ENCODE measurements at regions not wholly inside any gene's neighbourhood (a gene's known extent, or its start where the extent isn't known, plus 50 kb on each side); places are given as distances from the start of the nearest gene placed in this dataset.

DNA sequence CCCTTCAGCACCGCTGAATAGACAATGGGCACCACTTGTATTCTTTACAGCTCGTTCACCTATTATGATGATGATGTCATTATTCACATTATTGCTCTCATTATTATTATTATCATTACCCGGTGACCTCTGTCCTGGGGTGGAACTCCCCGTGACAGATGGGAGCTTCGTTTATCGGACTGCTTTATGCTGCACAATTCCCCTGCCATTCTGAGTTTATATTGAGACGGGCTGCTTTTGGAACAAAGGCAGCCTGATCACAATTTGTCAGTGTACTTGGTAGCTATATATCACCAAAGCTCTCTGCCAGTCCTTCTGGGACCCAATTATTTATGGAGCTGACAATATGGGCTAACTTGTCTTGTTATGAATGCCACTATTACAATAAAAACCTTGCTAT is 1145.6 kb upstream of the WWC1 start:
- intact Hi-C loops (cut with micrococcal nuclease) = no loop called here
- TF ChIP-seq, protein P1, sequence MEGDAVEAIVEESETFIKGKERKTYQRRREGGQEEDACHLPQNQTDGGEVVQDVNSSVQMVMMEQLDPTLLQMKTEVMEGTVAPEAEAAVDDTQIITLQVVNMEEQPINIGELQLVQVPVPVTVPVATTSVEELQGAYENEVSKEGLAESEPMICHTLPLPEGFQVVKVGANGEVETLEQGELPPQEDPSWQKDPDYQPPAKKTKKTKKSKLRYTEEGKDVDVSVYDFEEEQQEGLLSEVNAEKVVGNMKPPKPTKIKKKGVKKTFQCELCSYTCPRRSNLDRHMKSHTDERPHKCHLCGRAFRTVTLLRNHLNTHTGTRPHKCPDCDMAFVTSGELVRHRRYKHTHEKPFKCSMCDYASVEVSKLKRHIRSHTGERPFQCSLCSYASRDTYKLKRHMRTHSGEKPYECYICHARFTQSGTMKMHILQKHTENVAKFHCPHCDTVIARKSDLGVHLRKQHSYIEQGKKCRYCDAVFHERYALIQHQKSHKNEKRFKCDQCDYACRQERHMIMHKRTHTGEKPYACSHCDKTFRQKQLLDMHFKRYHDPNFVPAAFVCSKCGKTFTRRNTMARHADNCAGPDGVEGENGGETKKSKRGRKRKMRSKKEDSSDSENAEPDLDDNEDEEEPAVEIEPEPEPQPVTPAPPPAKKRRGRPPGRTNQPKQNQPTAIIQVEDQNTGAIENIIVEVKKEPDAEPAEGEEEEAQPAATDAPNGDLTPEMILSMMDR (IDR thresholded peaks at IDR 0.05) = no peak
- Histone ChIP-seq H3K27me3 (ENCODE audit: control insufficient read depth, insufficient read depth, low read length) (no peaks in the 10 kb centered on the region), H3K36me3 (ENCODE audit: control insufficient read depth, insufficient read depth, low read length) (no peaks in the 10 kb centered on the region), H3K4me3 (ENCODE audit: low read length) (no peak overlapping the region), H3K9me3 (ENCODE audit: control insufficient read depth, insufficient read depth, low read length) (no peaks in the 10 kb centered on the region), H3K4me1 (ENCODE audit: control insufficient read depth, insufficient read depth, low read length) (no peaks in the 10 kb centered on the region), H3K27ac (ENCODE audit: low read length) (no peak overlapping the region)
- DNase-seq (no peak), ATAC-seq (no peak)
- Mint-ChIP-seq H3K4me3 (no peak overlapping the region), H3K36me3 (no peaks in the 10 kb centered on the region), H3K27me3 (ENCODE audit: low read depth in 2 of 2) (no peaks in the 10 kb centered on the region), H3K9me3 (peaks cover 13% of the 10 kb centered on the region in 2 donors), H3K27ac (no peak overlapping the region), H3K4me1 (no peaks in the 10 kb centered on the region)
- 81% methylated on average over 7 of the region's 7 CpGs for WGBS (ENCODE audit: insufficient coverage)

DNA sequence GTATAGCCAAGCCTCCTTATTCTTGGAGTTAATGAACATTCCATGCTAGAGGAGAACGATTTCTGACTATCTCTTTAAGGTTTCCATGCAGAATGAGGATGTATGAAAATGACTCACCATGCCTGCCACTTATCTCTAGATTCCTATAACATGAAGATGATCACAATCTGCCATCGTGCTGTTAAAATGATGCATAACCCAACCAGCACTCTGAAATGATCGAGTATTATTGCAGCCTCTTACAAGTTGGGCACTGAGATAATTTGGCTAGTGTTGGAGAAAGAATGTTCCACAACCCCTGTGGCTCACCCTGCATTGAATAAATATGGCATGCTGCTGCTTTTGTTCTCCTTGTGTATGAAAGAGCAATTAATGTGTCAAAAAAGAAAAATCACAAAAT is 1143.6 kb upstream of the WWC1 start:
- ATAC-seq (no peak), DNase-seq (no peak)
- Mint-ChIP-seq H3K9me3 (peaks cover 13% of the 10 kb centered on the region in 2 donors), H3K27me3 (ENCODE audit: low read depth in 2 of 2) (no peaks in the 10 kb centered on the region), H3K36me3 (no peaks in the 10 kb centered on the region), H3K4me1 (no peaks in the 10 kb centered on the region), H3K27ac (no peak overlapping the region), H3K4me3 (no peak overlapping the region)
- Histone ChIP-seq H3K9me3 (ENCODE audit: control insufficient read depth, insufficient read depth, low read length) (no peaks in the 10 kb centered on the region), H3K27me3 (ENCODE audit: control insufficient read depth, insufficient read depth, low read length) (no peaks in the 10 kb centered on the region), H3K4me1 (ENCODE audit: control insufficient read depth, insufficient read depth, low read length) (no peaks in the 10 kb centered on the region), H3K27ac (ENCODE audit: low read length) (no peak overlapping the region), H3K36me3 (ENCODE audit: control insufficient read depth, insufficient read depth, low read length) (no peaks in the 10 kb centered on the region), H3K4me3 (ENCODE audit: low read length) (no peak overlapping the region)
- TF ChIP-seq, protein P1 (IDR thresholded peaks at IDR 0.05) = no peak
- WGBS (ENCODE audit: insufficient coverage) = 83% methylated on average over 3 of the region's 3 CpGs
- intact Hi-C loops (cut with micrococcal nuclease) = no loop called here

DNA sequence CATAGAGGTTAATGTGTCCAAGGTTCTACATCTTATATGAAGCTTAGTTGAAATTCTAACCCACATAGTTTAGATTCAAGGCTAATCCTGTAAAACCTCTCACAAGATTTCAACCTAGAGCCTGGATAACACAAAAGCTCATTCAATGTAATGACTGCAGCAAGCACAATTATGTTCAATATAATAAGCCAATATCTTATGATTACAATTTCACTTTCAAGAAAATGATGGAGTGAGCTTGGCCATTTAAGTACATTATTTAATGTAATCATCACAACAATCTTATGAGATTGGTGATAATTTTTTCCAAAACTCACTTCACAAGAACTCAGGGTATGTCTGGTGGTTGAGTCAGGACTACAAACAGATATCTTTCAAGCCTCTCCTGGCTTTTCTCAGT is 1140.8 kb upstream of the WWC1 start:
- intact Hi-C loops (cut with micrococcal nuclease) = no loop called here
- H3K4me1 ChIP-seq (ENCODE audit: control insufficient read depth, insufficient read depth, low read length) = no peaks in the 10 kb centered on the region
- Mint-ChIP-seq H3K36me3 (no peaks in the 10 kb centered on the region), H3K27me3 (ENCODE audit: low read depth in 2 of 2) (no peaks in the 10 kb centered on the region), H3K4me3 (no peak overlapping the region), H3K27ac (no peak overlapping the region), H3K4me1 (no peaks in the 10 kb centered on the region), H3K9me3 (peaks cover 11 to 13% of the 10 kb centered on the region in 2 donors)
- DNase-seq = no peak
- H3K27ac ChIP-seq (ENCODE audit: low read length) = no peak overlapping the region
- no peaks in the 10 kb centered on the region for H3K9me3 ChIP-seq (ENCODE audit: control insufficient read depth, insufficient read depth, low read length)
- ATAC-seq = no peak
- no peak overlapping the region for H3K4me3 ChIP-seq (ENCODE audit: low read length)
- TF ChIP-seq, protein P1 (IDR thresholded peaks at IDR 0.05) = no peak
- no peaks in the 10 kb centered on the region for H3K36me3 ChIP-seq (ENCODE audit: control insufficient read depth, insufficient read depth, low read length)
- H3K27me3 ChIP-seq (ENCODE audit: control insufficient read depth, insufficient read depth, low read length) = no peaks in the 10 kb centered on the region

DNA sequence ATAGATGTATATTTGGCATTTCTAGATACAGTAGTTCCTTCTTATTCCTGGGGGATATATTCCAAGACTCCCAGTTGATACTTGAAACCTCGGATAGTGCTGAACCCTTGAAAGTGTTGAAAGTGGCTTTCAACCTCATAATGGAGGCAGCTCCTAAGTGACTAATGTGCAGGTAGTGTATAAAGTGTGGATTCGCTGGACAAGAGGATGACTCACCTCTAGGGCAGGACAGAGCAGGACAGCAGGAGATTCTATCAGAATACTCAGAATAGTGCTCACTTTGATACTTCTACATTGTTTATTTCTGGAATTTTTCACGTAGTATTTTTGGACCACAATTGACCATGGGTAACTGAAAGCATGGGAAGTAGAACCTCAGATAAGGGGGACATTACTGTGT is 1138.9 kb upstream of the WWC1 start:
- H3K4me3 Mint-ChIP-seq = no peak overlapping the region
- no peak for DNase-seq
- peaks cover 10% of the 10 kb centered on the region in 2 donors for H3K9me3 Mint-ChIP-seq
- no peak overlapping the region for H3K27ac Mint-ChIP-seq
- Histone ChIP-seq H3K36me3 (ENCODE audit: control insufficient read depth, insufficient read depth, low read length) (no peaks in the 10 kb centered on the region), H3K9me3 (ENCODE audit: control insufficient read depth, insufficient read depth, low read length) (no peaks in the 10 kb centered on the region), H3K27ac (ENCODE audit: low read length) (no peak overlapping the region), H3K4me3 (ENCODE audit: low read length) (no peak overlapping the region), H3K27me3 (ENCODE audit: control insufficient read depth, insufficient read depth, low read length) (no peaks in the 10 kb centered on the region), H3K4me1 (ENCODE audit: control insufficient read depth, insufficient read depth, low read length) (no peaks in the 10 kb centered on the region)
- intact Hi-C loops (cut with micrococcal nuclease) = no loop called here
- TF ChIP-seq, protein P1 (IDR thresholded peaks at IDR 0.05) = no peak
- 95% methylated on average over 3 of the region's 3 CpGs for WGBS (ENCODE audit: insufficient coverage)
- no peaks in the 10 kb centered on the region for H3K27me3 Mint-ChIP-seq (ENCODE audit: low read depth in 2 of 2)
- no peaks in the 10 kb centered on the region for H3K36me3 Mint-ChIP-seq
- no peaks in the 10 kb centered on the region for H3K4me1 Mint-ChIP-seq
- no peak for ATAC-seq

All from natural killer cell (primary cell).